Mammary epithelial cell (primary cell): ENCODE measurements at regions not wholly inside any gene's neighbourhood (a gene's known extent, or its start where the extent isn't known, plus 50 kb on each side); places are given as distances from the start of the nearest gene placed in this dataset.

Experiments
- CTCF ChIP-seq, 2 donors: IDR thresholded peaks in 1 of 2; conservative IDR thresholded peaks in 1 of 2; 2 replicates each; pipeline ENCODE4 v1.5.1; 2011 to 2012; ENCODE audit warnings: inconsistent platforms in 2 of 2, low read length in 2 of 2, mild to moderate bottlenecking in 2 of 2, control low read depth in 1 of 2, low read depth in 1 of 2; ENCODE audit not compliant: insufficient read depth in 1 of 2; ENCODE audit errors: extremely low read depth in 1 of 2
- EZH2 ChIP-seq: IDR thresholded peaks from 2 replicates; pipeline ENCODE4 v1.6.1; 2012; ENCODE audit warnings: low read length, inconsistent platforms, borderline replicate concordance

GRCh38 chr2:144085016-144085415 is 434.9 kb downstream of the ZEB2 start:
- TF ChIP-seq CTCF (conservative IDR thresholded peaks at IDR 0.05 in 1 of 2, IDR thresholded peaks at IDR 0.05 in 1 of 2; ENCODE audit: extremely low read depth in 1 of 2, insufficient read depth in 1 of 2, low read depth in 1 of 2, low read length in 2 of 2) (no peak), EZH2 (no peak)
